NCI-H226 (cell line): ENCODE measurements at regions not wholly inside any gene's neighbourhood (a gene's known extent, or its start where the extent isn't known, plus 50 kb on each side); places are given as distances from the start of the nearest gene placed in this dataset.
"Not testable (repeated sequence)": the region's sequence is repeated elsewhere in the genome, so short reads cannot be mapped to it uniquely, and the experiment has no call there.

Source experiments
- DNase-seq: peaks from one replicate; pipeline ENCODE4 v3.0.0-alpha.2; 2015

DNA sequence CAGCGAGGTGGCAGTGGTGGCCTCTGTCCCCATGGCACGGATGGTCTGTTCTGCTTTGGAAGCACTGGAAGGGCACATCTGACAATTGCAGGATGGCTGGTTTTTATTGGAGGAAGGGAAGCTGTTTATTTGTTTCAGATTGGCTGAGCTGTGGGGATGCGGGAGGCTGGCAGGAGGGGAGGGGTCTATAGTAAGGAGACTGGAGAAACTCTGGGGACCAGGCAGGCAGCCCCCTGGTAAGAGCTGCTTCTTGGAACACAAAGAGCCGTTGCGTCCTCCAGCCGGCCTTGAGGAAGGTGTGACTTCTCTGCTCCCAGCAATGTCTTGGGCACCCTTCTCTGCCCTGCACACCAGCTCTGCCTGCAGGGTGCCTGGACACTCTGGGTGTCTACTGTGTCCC, 85.1 kb upstream of the SPDYE9 start:
- DNase-seq, result not testable (repeated sequence)

DNA sequence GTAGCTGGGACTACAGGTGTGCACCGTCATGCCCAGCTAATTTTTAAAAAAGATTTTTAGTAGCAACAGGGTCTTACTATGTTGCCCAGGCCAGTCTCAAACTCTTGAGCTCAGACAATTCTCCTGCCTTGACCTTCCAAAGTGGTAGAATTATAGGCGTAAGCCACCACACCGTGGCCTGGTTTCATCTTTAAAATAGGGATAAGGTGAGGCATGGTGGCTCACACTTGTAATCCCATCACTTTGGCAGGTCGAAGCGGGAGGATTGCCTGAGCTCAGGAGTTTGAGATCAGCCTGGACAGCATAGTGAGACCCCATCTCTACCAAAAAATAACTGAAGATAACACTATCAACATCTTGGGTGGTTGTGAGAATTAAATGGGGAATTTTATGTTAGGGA, 84.6 kb upstream of the SPDYE9 start:
- not testable (repeated sequence) for DNase-seq

DNA sequence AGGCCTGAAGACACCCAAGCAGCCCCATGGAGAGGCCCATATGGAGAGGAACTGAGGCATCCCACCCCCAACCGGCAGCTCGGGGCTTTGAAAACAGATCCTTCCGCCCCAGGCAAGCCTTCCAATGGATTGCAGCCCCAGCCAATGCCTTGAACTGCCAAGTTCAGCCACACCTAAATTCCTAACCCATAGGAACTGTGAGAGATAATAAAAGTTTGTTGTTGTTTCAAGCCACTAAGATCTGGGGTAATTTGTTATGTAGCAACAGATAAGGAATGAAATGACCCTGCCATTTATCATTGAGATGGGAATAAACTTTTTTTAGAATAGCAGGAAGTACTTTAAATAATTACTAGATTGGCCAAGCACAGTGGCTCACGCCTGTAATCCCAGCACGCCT, 80.3 kb upstream of the SPDYE9 start:
- DNase-seq, result not testable (repeated sequence)

GRCh38 chr7:73162680-73163079, 76.8 kb upstream of the SPDYE9 start:
- not testable (repeated sequence) for DNase-seq

GRCh38 chr7:73161727-73162126, 75.9 kb upstream of the SPDYE9 start:
- DNase-seq, result not testable (repeated sequence)

DNA sequence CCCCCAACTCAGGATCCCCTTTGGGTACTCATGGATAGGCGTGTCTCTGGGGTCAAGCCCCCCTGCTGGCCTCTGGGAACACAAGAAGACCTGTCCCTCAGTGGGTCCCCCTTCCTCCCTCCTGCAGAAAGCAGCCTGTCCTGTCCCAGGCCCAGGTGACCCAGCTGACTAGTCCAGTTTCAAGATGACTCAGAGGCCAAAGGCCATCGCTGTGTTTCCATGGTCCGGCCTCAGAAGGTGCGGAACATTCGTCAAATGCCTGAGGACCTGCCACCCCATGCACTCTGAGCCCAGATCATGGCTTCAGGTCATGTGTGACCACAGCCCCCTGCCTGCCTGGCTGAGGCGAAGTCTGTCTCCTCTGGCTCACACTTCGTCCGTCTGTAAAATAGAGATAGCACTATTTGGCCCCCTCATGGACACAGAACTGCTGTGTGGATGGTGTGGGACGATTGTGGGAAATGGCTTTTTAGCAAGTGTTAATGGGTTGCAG, 71.4 kb upstream of the SPDYE9 start:
- DNase-seq, result not testable (repeated sequence)

DNA sequence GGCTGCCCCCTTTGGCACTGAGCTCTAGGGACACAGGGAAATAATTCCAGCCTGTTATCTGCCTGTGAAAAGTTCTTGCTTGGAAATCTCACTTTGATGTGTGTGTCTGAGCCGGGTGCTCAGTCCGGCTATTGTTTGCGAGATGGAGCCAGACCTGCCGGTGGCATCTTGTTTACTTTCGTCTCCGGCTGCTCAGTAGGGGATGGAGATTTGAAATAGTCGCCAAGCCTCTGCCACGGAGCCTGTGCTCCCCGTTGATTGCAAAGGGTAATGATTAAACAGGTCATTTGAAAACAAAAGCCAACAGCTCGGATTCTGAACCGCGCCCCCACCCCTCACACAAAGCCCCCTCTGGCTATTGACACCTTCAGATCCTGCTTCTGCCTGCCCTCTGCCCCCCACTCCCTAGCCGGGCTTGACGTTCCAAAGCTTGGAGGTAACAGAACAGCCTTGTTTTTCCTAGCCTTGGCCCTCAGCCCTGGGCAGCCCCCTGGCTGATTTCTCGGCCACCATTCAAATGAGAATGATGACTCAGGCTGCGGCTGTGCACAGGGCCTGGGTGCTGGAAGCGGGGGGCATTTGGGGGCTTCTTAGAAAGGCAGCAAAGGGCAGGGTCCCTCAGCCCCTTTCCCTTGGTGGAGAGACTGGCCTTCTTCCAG, 70.8 kb upstream of the SPDYE9 start:
- DNase-seq, result not testable (repeated sequence)

- not testable (repeated sequence) for DNase-seq
Observed at GRCh38 chr7:73154586-73155038, 68.8 kb upstream of the SPDYE9 start.

GRCh38 chr7:73153921-73154585, 68.2 kb upstream of the SPDYE9 start:
- DNase-seq, result not testable (repeated sequence)

DNA sequence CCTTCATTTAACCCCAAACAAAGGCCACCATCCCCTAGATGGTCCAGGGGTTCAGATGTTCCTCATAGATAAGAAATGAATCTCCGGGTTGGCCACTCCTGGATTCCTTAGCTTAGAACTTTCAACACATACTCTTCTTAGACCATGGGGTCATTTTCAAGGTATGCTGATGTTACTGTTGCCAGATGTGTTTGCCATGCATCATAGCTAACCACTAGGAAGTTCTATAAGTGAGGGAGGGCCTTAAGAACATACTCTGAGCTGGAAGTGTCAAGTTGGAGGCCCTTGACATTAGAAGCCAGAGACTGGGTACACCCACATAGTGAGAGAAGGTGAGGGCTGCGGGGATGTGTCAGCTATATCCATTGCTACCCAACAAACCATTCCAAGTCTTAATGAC, 62.7 kb upstream of the SPDYE9 start:
- not testable (repeated sequence) for DNase-seq

DNA sequence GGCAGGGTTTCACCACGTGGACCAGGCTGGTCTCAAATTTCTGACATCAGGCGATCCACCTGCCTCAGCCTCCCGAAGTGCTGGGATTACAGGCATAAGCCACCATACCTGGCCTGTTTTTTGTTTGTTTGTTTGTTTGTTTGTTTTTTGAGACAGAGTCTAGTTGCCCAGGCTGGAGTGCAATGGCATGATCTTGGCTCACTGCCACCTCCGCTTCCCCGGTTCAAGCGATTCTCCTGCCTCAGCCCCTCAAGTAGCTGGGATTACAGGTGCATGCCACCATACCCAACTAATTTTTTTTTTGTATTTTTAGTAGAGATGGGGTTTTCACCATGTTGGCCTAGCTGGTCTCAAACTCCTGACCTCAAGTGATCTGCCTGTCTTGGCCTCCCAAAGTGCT, 61.8 kb upstream of the SPDYE9 start:
- DNase-seq, result not testable (repeated sequence)

- not testable (repeated sequence) for DNase-seq
Observed at GRCh38 chr7:73143993-73144392, 58.2 kb upstream of the SPDYE9 start.

GRCh38 chr7:73137922-73138321, 52.1 kb upstream of the SPDYE9 start:
- not testable (repeated sequence) for DNase-seq
